Activated naive CD4-positive, alpha-beta T cell treated with anti-CD3 and anti-CD28 coated beads, Interleukin-2, amount 10 ng/mL, durations not matched to agents 7 days and 5 days (primary cell): ENCODE measurements at regions not wholly inside any gene's neighbourhood (a gene's known extent, or its start where the extent isn't known, plus 50 kb on each side); places are given as distances from the start of the nearest gene placed in this dataset.
"Not testable (repeated sequence)": the region's sequence is repeated elsewhere in the genome, so short reads cannot be mapped to it uniquely, and the experiment has no call there.

Experiments
- CTCF ChIA-PET: fragments of 350-600 bp; sonication (Branson Sonifier 250); formaldehyde crosslinking; loops from one replicate; lab custom pipeline; 2021; ENCODE audit warnings: antibody characterized with exemption; lab: Charles Lee
- DNase-seq: peaks from one replicate; pipeline ENCODE4 v3.0.0-alpha.2; 2020
- H3K27ac Mint-ChIP-seq: one replicate; pipeline ENCODE4 v1.8.0; 2021; ENCODE audit warnings: mild to moderate bottlenecking, moderate library complexity, mixed read lengths
- H3K27me3 Mint-ChIP-seq: one replicate; pipeline ENCODE4 v1.8.0; 2021; ENCODE audit warnings: mild to moderate bottlenecking, mixed read lengths
- H3K36me3 Mint-ChIP-seq: one replicate; pipeline ENCODE4 v1.8.0; 2021; ENCODE audit warnings: mixed read lengths
- H3K4me1 Mint-ChIP-seq: one replicate; pipeline ENCODE4 v1.8.0; 2021; ENCODE audit warnings: mixed read lengths
- H3K4me3 Mint-ChIP-seq: one replicate; pipeline ENCODE4 v1.8.0; 2021; ENCODE audit warnings: mild to moderate bottlenecking, moderate library complexity, mixed read lengths
- H3K9me3 Mint-ChIP-seq: one replicate; pipeline ENCODE4 v1.8.0; 2021; ENCODE audit warnings: mixed read lengths

DNA sequence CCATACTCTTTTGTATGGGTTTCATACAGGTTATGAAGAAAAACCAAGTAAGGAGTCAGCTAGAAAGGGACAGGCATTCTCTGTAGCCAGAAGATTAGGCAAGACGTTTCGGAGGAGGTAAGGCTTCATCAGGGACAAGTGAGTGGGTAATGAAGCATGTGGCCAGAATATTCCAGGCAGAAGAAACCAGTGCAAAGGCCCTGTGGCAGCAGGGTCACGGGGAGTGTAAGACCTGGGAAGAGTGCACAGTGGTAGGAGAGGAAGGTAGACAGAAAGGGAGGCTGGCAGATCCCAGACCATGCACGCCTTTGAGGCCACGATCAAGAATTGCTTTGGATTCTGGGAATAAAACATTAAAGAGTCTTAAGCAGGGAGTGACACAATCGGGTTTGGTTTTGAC, 177.6 kb downstream of the MIAT start:
- Mint-ChIP-seq H3K36me3 (no peaks in the 10 kb centered on the region), H3K27me3 (no peaks in the 10 kb centered on the region), H3K27ac (no peak overlapping the region), H3K4me1 (no peaks in the 10 kb centered on the region), H3K9me3 (no peaks in the 10 kb centered on the region), H3K4me3 (no peak overlapping the region)
- DNase-seq: no peak
- CTCF ChIA-PET: no interaction called here

DNA sequence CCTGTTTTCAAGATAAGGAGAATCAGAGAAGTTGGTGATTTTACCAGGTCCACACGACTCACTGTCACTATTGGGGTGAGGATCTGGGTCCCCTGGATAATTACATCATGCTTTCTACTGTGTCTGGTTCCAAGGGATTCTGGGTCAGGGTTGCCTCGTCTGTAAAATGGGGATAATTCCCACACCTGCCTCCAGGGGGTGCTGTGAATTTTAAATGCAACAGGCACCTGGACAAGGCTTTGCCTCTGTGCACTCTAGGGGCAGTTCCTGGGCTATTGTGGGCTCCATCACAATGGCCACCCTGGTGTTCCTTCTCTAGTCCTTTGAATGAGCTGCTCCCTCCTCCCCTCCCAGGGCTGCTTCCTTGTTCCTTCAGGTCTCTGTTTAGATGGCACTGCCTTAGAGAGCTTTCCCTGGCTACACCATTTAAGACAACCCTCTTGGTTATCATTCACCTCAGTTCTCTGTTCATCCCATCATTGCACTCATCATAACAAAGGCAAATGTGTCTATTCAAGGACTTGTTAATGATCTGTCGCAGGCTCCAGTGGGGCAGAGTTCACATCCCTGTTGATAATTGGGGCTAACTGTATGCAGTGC, 178.6 kb downstream of the MIAT start:
- Mint-ChIP-seq H3K36me3 (no peaks in the 10 kb centered on the region), H3K4me3 (no peak overlapping the region), H3K27me3 (no peaks in the 10 kb centered on the region), H3K27ac (no peak overlapping the region), H3K9me3 (no peaks in the 10 kb centered on the region), H3K4me1 (no peaks in the 10 kb centered on the region)
- CTCF ChIA-PET: interaction anchor here (0.7 to 0.9 kb wide), 3 partner anchors 17 to 969 kb away, joined by 3 to 6 read pairs (median 4); no protein-coding TSS in a partner anchor
- DNase-seq: peak; percentile 69

DNA sequence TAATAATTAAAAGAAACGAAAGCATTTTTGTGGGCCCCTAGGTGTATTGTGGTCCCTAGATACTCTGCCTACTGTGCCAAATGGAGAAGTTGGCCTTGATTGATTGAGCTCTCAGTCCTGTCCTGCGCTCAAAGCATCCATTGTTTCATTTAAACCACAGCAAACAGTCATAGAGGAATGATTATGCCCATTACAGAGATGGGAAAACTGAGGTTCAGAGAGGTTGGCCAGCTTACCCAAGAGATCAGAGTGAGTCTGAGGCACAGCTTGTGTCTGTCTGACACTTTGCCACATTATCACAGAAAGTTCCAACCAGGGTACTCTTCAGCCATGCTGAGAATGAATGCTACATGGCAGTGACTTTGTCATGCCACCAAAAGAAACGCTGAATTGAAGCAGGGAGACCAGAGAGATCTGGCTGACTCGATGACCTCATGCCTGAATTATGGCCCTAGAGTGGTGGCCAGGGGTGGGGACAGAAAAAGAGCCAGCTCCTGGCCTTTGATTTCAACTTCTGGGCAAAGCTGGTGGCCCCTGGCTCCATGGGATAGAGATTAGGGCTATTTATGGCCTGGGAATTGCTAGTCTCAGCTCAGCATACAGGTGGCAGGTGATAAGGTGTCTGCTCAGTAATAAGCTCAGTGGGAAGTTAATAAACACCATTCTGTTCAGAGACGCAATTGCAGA, 180.5 kb downstream of the MIAT start:
- no peaks in the 10 kb centered on the region for H3K27me3 Mint-ChIP-seq
- no peaks in the 10 kb centered on the region for H3K36me3 Mint-ChIP-seq
- no peak overlapping the region for H3K27ac Mint-ChIP-seq
- no peak for DNase-seq
- no peaks in the 10 kb centered on the region for H3K9me3 Mint-ChIP-seq
- CTCF ChIA-PET: interaction anchor here (1.8 kb wide), 1 partner anchor 10 kb away, joined by 5 read pairs; no protein-coding TSS in a partner anchor
- H3K4me1 Mint-ChIP-seq: no peaks in the 10 kb centered on the region
- H3K4me3 Mint-ChIP-seq: no peak overlapping the region

DNA sequence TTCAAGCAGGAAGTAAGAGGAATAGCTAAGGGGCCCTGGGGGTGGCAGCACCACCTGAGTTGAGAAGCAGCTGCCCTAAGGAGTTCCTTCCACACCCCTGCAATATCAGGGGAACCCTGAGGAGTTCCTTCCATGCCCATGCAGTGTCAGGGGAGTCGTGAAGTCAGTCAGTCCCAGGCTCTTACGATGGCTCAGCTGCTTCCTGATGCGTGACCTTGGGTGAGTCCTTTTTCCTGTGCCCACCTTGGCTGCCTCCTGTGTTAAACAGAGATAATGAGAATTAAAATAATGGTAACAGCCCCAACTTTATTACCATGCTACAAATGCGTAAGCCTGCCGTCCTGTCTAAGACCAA, 181.1 kb downstream of the MIAT start:
- H3K4me3 Mint-ChIP-seq: no peak overlapping the region
- H3K36me3 Mint-ChIP-seq: no peaks in the 10 kb centered on the region
- no peaks in the 10 kb centered on the region for H3K9me3 Mint-ChIP-seq
- no peaks in the 10 kb centered on the region for H3K4me1 Mint-ChIP-seq
- H3K27me3 Mint-ChIP-seq: no peaks in the 10 kb centered on the region
- CTCF ChIA-PET: interaction anchor here (1.8 kb wide), 1 partner anchor 10 kb away, joined by 5 read pairs; no protein-coding TSS in a partner anchor
- no peak for DNase-seq
- H3K27ac Mint-ChIP-seq: no peak overlapping the region

DNA sequence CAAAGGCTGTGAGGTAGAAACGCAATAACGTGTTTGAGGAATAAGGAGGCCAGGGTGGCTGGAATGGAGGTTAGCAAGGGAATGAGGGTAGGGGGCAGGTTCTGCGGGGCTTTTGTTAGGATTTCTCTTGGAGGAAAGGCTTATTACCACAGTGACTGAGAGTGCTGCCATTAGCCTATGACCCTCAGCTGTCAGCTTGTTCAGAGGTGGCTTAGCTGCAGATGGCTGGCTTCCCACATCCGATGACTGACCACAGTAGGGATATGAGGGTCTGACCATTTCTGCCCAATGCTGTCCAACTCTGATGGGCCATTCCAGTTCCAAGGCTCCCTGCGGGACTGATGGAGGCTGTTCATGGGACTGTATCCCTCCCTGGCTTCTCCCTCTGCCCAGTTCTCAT, 181.8 kb downstream of the MIAT start:
- Mint-ChIP-seq H3K27me3 (no peaks in the 10 kb centered on the region), H3K4me3 (no peak overlapping the region), H3K27ac (no peak overlapping the region), H3K4me1 (no peaks in the 10 kb centered on the region), H3K9me3 (no peaks in the 10 kb centered on the region), H3K36me3 (no peaks in the 10 kb centered on the region)
- CTCF ChIA-PET: no interaction called here
- no peak for DNase-seq

DNA sequence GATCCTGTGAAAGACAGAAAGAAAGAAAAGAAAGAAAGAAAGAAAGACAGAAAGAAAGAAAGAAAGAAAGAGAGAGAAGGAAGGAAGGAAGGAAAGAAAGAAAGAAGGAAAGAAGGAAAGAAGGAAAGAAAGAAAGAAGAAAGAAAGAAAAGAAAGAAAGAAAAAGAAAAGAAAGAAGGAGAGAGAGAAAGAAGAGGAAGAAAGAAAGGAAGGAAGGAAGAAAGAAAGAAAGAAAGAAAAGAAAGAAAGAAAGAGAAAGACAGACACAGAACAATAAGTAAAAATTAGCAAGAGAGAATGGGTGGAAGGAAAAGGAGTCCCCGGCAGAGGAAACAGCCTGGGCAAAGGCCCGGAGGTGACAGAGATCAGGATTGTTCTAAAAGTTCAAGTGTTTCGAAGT, 183.4 kb downstream of the MIAT start:
- H3K36me3 Mint-ChIP-seq, H3K27me3 Mint-ChIP-seq, H3K27ac Mint-ChIP-seq, H3K9me3 Mint-ChIP-seq, H3K4me3 Mint-ChIP-seq, DNase-seq, H3K4me1 Mint-ChIP-seq, CTCF ChIA-PET: not testable (repeated sequence)

DNA sequence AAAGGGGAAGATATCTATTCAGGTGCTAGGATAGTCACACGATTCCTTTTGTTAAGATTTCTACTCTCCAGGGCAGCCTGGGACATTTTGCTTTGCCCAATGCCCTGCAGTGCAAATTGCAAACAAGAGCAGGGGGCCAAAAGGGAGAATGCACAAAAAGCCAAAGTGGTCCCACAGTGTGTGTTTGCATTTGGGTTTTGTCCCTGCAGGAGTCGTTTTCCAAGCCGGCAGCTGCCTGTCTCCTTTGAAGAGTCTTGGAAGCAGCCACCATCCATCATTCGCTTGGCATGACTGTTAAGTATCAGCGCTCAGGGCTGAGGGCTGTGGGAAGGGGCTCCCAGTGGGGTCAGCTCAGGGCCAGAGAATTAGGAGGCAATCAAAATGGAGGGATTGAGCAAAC, 184.7 kb downstream of the MIAT start:
- Mint-ChIP-seq H3K4me1 (peaks cover 8% of the 10 kb centered on the region), H3K27me3 (no peaks in the 10 kb centered on the region), H3K9me3 (no peaks in the 10 kb centered on the region), H3K36me3 (no peaks in the 10 kb centered on the region), H3K4me3 (no peak overlapping the region), H3K27ac (no peak overlapping the region)
- DNase-seq: no peak
- CTCF ChIA-PET: no interaction called here

DNA sequence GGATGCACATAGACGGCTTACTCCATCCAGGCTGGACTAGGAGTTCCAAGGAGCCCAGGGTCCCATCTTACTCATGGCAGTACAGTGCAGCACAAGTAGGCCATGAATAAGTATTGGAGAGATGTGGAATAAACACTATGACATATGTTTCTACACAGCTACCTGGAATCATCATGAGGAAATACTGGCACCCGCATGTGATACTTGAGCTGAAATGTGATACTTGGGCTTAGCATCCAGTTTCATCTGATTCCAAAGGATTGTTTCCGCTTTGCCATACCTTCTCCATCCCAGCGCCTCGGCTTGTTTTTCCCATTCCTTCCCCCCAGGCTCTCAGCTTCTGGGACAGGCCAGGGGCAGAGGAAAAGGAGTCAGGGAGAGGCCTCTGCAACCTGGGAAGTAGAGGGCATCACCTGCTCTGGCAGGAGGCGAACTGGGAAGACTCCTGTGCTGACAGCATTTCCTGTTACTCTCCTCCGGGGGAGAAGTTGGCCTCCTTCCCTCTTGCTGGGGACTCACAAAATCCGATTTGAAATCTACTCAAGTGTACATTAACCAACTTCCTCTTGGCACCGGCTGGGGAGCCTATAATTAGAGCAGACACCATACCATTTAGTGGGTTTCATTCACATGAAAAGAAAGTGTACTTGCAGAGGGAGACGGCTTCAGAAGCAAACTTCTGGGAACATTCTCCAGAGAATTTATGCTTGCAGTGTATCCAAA, 187.8 kb downstream of the MIAT start:
- no peak for DNase-seq
- Mint-ChIP-seq H3K27me3 (no peaks in the 10 kb centered on the region), H3K27ac (no peak overlapping the region), H3K9me3 (no peaks in the 10 kb centered on the region), H3K4me1 (peaks cover 11% of the 10 kb centered on the region), H3K4me3 (no peak overlapping the region), H3K36me3 (no peaks in the 10 kb centered on the region)
- CTCF ChIA-PET: no interaction called here

DNA sequence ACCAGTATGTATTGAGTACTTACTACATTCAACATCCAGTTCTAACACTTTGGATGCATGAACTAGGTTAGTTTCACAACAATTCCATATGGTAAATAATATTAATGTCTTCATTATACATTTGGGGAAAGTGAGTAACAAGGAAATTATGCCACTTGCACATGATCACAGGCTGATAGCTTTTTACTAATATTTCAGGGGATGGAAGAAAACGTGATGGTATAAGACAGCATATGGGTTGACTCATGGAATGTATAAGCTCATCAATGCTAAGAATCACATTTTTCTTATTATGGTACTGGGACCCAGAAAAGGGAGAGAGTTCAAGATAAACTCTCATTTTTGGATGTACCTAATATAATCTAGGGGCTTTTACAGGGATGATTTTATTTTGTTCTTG, 188.7 kb downstream of the MIAT start:
- CTCF ChIA-PET: no interaction called here
- Mint-ChIP-seq H3K27me3 (no peaks in the 10 kb centered on the region), H3K4me1 (peaks cover 11% of the 10 kb centered on the region), H3K9me3 (no peaks in the 10 kb centered on the region), H3K27ac (no peak overlapping the region), H3K4me3 (no peak overlapping the region), H3K36me3 (no peaks in the 10 kb centered on the region)
- no peak for DNase-seq

DNA sequence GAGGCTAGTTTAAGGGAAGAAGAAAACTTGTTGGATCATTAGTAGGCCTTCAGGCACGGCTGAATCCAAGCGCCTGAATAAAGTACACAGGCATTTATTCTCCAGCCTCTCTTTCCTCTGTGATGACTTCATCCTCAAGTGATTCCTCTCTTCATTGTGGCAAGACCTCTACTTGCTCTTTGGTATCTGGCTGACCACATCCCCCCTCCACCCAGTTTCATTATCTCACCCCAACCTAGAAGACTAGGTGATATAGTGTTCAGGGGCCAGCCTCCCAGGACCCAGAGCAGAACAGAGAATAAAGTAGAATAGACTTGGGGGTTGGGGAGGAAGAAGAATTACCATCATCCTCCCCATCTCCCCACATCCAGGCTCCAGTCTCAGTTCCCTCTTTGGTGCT, 189.3 kb downstream of the MIAT start:
- no peak for DNase-seq
- H3K4me1 Mint-ChIP-seq: peaks cover 11% of the 10 kb centered on the region

DNA sequence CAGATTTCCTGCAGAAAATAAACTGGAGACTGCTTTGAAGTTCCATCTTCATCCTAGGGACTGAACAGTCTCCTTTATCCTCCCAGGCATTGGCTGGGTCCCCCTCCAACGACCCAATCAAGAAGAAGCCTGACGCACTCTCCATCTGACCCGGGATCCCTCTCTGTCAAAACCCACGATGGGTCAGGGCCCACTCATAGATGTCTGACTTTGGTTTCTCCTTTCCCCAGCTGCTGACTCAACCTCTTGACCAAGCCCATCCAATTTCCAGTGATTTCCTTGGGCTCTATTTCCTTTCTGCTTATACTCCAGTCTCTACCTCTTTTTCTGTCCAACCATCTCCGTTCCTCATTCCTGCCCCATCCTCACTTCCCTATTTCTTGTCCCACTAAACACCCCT, 189.7 kb downstream of the MIAT start:
- DNase-seq: no peak
- H3K4me3 Mint-ChIP-seq: no peak overlapping the region
- peaks cover 11% of the 10 kb centered on the region for H3K4me1 Mint-ChIP-seq
- no peaks in the 10 kb centered on the region for H3K27me3 Mint-ChIP-seq
- CTCF ChIA-PET: no interaction called here
- no peaks in the 10 kb centered on the region for H3K36me3 Mint-ChIP-seq
- no peaks in the 10 kb centered on the region for H3K9me3 Mint-ChIP-seq
- no peak overlapping the region for H3K27ac Mint-ChIP-seq

More for the DNA sequence above, 189.3 kb downstream of the MIAT start:
- H3K36me3 Mint-ChIP-seq: no peaks in the 10 kb centered on the region
- H3K27ac Mint-ChIP-seq: no peak overlapping the region
- no peak overlapping the region for H3K4me3 Mint-ChIP-seq
- H3K9me3 Mint-ChIP-seq: no peaks in the 10 kb centered on the region
- CTCF ChIA-PET: no interaction called here
- H3K27me3 Mint-ChIP-seq: no peaks in the 10 kb centered on the region

DNA sequence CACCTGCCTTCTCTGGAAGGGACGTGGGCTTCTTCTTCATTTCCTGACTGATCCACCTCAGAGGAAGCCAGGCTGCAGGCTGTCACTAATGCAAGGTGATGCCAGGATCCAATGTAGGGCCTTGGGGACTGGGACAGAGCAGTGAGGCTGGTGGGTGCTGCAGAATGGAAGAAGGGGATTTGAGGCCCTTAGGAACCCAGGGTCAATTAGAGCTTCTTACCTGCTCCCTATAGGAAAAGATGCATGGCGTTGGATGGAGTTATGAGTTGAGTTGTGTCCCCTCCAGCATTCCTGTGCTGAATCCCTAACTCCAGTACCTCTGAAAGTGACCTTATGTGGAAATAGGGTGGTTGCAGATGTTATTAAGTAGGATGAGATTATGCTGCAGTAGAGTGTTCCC, 190.4 kb downstream of the MIAT start:
- Mint-ChIP-seq H3K4me3 (no peak overlapping the region), H3K4me1 (peaks cover 11% of the 10 kb centered on the region), H3K36me3 (no peaks in the 10 kb centered on the region), H3K27ac (no peak overlapping the region), H3K27me3 (no peaks in the 10 kb centered on the region), H3K9me3 (no peaks in the 10 kb centered on the region)
- DNase-seq: no peak
- CTCF ChIA-PET: no interaction called here

DNA sequence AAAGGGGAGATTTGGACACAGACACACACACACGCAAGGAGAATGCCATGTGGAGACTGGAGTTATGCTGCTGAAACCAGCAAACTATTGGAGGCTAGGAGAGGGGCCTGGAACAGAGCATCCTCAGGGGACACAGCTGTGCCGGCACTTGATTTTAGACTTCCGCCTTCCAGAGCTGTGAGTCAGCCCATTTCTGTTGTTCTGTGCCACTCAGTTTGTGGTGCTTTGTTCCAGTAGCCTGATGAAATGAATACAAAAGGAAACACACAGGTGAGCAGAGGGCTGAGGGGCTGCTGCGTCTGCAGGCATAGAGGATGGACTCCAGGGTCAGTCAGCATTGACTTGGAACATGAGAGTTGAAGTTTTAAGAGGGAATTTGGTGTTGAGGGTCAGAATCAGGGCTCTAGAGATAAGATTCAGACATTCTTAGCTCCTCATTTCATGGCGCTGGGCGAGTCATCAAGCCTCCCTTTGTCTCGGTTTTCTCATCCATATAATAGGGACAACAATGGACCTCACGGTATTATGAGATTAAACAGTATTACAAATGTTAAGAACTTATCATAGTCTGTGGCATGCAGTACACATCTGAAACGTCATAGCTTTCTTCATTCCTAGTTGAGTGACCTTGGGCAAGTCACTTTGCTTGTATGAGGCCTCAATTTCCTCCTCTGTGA, 191.0 kb downstream of the MIAT start:
- Mint-ChIP-seq H3K27me3 (no peaks in the 10 kb centered on the region), H3K36me3 (no peaks in the 10 kb centered on the region), H3K4me3 (no peak overlapping the region), H3K9me3 (no peaks in the 10 kb centered on the region), H3K4me1 (peaks cover 11% of the 10 kb centered on the region), H3K27ac (no peak overlapping the region)
- DNase-seq: no peak
- CTCF ChIA-PET: no interaction called here

DNA sequence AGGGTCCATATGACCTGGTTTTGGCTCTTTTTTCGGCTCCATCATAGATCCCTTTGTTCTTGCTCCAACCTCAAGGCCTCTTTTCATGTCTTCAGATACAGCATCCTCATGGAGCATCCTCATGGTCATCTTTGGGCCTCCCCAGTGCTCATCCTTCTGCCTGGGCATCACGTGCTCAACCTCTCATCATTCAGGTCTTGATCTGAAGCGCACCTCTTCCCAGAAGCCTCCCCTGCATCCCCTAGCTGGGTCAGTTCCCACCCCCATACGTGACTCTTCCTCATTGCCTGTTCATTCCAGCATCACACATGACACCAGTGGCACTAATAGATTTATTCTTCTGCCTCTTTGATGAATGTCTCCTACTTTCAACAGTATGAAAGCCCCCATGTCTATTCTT, 192.2 kb downstream of the MIAT start:
- H3K9me3 Mint-ChIP-seq: no peaks in the 10 kb centered on the region
- no peak overlapping the region for H3K27ac Mint-ChIP-seq
- H3K4me1 Mint-ChIP-seq: peaks cover 11% of the 10 kb centered on the region
- DNase-seq: no peak
- no peaks in the 10 kb centered on the region for H3K36me3 Mint-ChIP-seq
- H3K27me3 Mint-ChIP-seq: no peaks in the 10 kb centered on the region
- no peak overlapping the region for H3K4me3 Mint-ChIP-seq
- CTCF ChIA-PET: no interaction called here
